ENCODE measurements at regions not wholly inside any gene's neighbourhood (a gene's known extent, or its start where the extent isn't known, plus 50 kb on each side); places are given as distances from the start of the nearest gene placed in this dataset.

DNA sequence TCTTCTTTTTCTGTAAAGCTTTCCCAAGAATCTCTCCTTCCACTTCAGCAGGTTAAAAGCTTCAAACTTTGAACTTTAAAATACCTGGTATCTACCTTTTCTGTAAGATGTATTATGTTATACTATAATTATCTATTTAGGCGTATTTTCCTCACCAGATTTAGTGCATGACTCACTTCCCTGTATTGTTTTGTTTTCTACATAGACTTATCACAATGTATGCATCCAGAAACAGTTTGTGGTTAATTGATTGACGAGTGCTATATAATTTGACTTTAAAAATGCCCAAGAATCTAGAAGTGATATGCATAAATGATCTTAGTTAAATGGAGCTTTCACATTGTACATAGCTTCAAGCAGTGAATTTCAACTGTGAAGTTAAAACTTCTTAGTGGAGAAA is 473.9 kb upstream of the CDH2 start:
- DNase-seq (no peak), ATAC-seq (ENCODE audit: insufficient read depth, low FRiP score) (no peak)
- Histone ChIP-seq H3K9ac (ENCODE audit: insufficient read depth in 1 of 2, low read length in 2 of 2) (no peak overlapping the region), H3K36me3 (ENCODE audit: control insufficient read depth in 4 of 4, insufficient read depth in 4 of 4, low read length in 4 of 4) (no peaks in the 10 kb centered on the region), H3K4me1 (ENCODE audit: control insufficient read depth in 5 of 5, insufficient read depth in 5 of 5, low read length in 5 of 5) (no peaks in the 10 kb centered on the region), H3K4me3 (no peak overlapping the region), H3K9me3 (ENCODE audit: control insufficient read depth in 4 of 4, insufficient read depth in 3 of 4, low read length in 3 of 4) (peaks cover 0 to 2% (median 0%) of the 10 kb centered on the region in 4 donors), H3K27ac (ENCODE audit: low read depth in 1 of 2, low read length in 1 of 2) (no peak overlapping the region), H3K27me3 (ENCODE audit: control insufficient read depth in 3 of 3, insufficient read depth in 3 of 3, low read length in 2 of 3) (no peaks in the 10 kb centered on the region)
- no peak for TF ChIP-seq CTCF (IDR thresholded peaks at IDR 0.05; ENCODE audit: control extremely low read depth, extremely low read depth)
- 57 to 75% methylated on average over 2 of the region's 2 CpGs for WGBS, 2 donors

DNA sequence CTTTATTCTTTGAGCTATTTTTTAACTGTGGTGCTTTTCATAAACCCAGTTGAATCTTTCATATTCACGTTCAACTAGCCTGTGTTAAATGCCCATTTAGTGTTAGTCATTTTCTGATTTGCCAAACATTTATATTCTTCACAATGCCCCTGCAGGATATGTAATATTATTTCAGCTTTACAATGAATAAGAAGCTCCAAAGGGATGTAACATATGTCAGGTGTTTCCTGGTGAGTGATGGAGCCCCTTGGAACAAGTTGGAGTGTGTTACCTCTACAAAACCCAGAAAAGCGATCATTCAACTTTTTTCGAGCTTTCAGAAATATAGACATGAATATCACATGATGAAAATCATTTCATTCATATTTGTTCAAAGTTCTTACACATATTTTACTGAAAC is 471.0 kb upstream of the CDH2 start:
- Histone ChIP-seq H3K9ac (ENCODE audit: insufficient read depth in 1 of 2, low read length in 2 of 2) (no peak overlapping the region), H3K9me3 (ENCODE audit: control insufficient read depth in 4 of 4, insufficient read depth in 3 of 4, low read length in 3 of 4) (peaks cover 0 to 2% (median 0%) of the 10 kb centered on the region in 4 donors), H3K36me3 (ENCODE audit: control insufficient read depth in 4 of 4, insufficient read depth in 4 of 4, low read length in 4 of 4) (no peaks in the 10 kb centered on the region), H3K4me3 (no peak overlapping the region), H3K27ac (ENCODE audit: low read depth in 1 of 2, low read length in 1 of 2) (no peak overlapping the region), H3K4me1 (ENCODE audit: control insufficient read depth in 5 of 5, insufficient read depth in 5 of 5, low read length in 5 of 5) (no peaks in the 10 kb centered on the region), H3K27me3 (ENCODE audit: control insufficient read depth in 3 of 3, insufficient read depth in 3 of 3, low read length in 2 of 3) (no peaks in the 10 kb centered on the region)
- DNase-seq (no peak), ATAC-seq (ENCODE audit: insufficient read depth, low FRiP score) (no peak)
- WGBS, 2 donors: 84 to 90% methylated on average over 3 of the region's 3 CpGs
- no peak for TF ChIP-seq CTCF (IDR thresholded peaks at IDR 0.05; ENCODE audit: control extremely low read depth, extremely low read depth)

- TF ChIP-seq CTCF (IDR thresholded peaks at IDR 0.05; ENCODE audit: control extremely low read depth, extremely low read depth): no peak
- DNase-seq: peak in 2 of 3 donors; percentile 0 to 8
Measured at GRCh38 chr18:28637897-28638296, 461.0 kb upstream of the CDH2 start.

DNA sequence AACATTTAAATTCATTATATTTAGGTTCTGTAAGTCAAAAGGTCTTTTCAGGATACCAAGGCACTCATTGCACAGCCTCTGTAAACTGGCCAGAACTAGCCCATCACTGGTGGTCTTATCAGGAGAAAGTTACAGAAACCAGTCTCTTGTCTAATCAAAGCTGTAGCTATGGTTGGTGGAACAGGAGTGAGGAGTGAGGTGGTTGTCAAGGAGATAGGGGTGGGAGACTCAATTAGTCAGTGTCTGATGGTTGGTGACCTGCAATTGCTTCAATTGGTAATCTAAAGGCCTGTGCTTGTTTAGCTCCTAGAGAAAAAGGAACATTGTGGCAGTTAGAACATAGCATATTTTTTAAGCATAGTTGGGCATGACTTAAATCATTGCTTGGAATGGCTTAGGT is 458.6 kb upstream of the CDH2 start:
- Histone ChIP-seq H3K4me3 (no peak overlapping the region), H3K36me3 (ENCODE audit: control insufficient read depth in 4 of 4, insufficient read depth in 4 of 4, low read length in 4 of 4) (no peaks in the 10 kb centered on the region), H3K9ac (ENCODE audit: insufficient read depth in 1 of 2, low read length in 2 of 2) (no peak overlapping the region), H3K27me3 (ENCODE audit: control insufficient read depth in 3 of 3, insufficient read depth in 3 of 3, low read length in 2 of 3) (no peaks in the 10 kb centered on the region), H3K9me3 (ENCODE audit: control insufficient read depth in 4 of 4, insufficient read depth in 3 of 4, low read length in 3 of 4) (peaks cover 0 to 4% (median 0%) of the 10 kb centered on the region in 4 donors), H3K27ac (ENCODE audit: low read depth in 1 of 2, low read length in 1 of 2) (no peak overlapping the region), H3K4me1 (ENCODE audit: control insufficient read depth in 5 of 5, insufficient read depth in 5 of 5, low read length in 5 of 5) (no peaks in the 10 kb centered on the region)
- DNase-seq (no peak), ATAC-seq (ENCODE audit: insufficient read depth, low FRiP score) (no peak)
- TF ChIP-seq CTCF (IDR thresholded peaks at IDR 0.05; ENCODE audit: control extremely low read depth, extremely low read depth): no peak

More at GRCh38 chr18:28637897-28638296, 461.0 kb upstream of the CDH2 start:
- Histone ChIP-seq H3K27ac (ENCODE audit: low read depth in 1 of 2, low read length in 1 of 2) (no peak overlapping the region), H3K36me3 (ENCODE audit: control insufficient read depth in 4 of 4, insufficient read depth in 4 of 4, low read length in 4 of 4) (no peaks in the 10 kb centered on the region), H3K4me3 (no peak overlapping the region), H3K27me3 (ENCODE audit: control insufficient read depth in 3 of 3, insufficient read depth in 3 of 3, low read length in 2 of 3) (no peaks in the 10 kb centered on the region), H3K9me3 (ENCODE audit: control insufficient read depth in 4 of 4, insufficient read depth in 3 of 4, low read length in 3 of 4) (peaks cover 0 to 4% (median 0%) of the 10 kb centered on the region in 4 donors), H3K4me1 (ENCODE audit: control insufficient read depth in 5 of 5, insufficient read depth in 5 of 5, low read length in 5 of 5) (no peaks in the 10 kb centered on the region), H3K9ac (ENCODE audit: insufficient read depth in 1 of 2, low read length in 2 of 2) (no peak overlapping the region)
- WGBS, 2 donors: 78 to 85% methylated on average over 2 of the region's 2 CpGs
- no peak for ATAC-seq (ENCODE audit: insufficient read depth, low FRiP score)

Measured in lung (tissue), 11 donors.